ENCODE measurements at regions not wholly inside any gene's neighbourhood (a gene's known extent, or its start where the extent isn't known, plus 50 kb on each side); places are given as distances from the start of the nearest gene placed in this dataset.

DNA sequence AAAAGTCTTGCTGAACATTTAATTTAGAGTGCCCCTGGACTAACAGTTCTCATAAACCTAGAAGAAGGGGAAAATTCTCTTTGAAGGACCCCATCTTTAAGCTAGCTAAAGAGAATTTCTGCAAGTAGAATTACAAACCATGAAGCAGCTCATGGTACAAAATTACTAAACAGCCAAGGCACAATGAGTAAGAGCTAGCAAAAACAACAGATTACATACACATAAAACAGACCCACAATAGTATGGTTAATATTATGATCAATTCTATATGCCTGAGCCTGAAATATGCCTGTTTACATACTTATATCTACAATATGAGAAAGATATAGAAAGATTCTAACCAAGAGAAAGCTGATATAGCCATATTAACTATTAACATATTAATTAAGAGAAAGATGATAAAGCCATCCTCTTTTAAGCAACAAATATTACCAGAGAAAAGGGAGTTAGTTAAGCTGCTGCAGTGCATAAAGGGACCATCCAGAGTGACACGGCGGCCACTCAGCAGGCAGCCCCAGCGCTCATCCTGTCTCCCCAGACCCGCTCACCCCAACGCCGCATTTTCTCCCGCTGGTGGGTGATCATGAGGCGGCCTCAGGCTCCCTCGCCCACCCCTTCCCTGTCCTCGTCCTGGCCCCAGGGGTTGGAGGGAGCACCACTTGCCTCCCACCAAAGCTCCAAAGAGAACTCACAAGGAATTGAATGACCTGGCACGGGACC lies 98.4 kb upstream of the CARMIL1 start:
- FAIRE-seq: no peak
- Histone ChIP-seq H4K20me1 (ENCODE audit: insufficient read depth, low read length) (no peaks in the 10 kb centered on the region), H3K79me2 (ENCODE audit: insufficient read depth, low read length) (no peaks in the 10 kb centered on the region), H3K27ac (ENCODE audit: extremely low read length, insufficient read depth, low read length) (no peak overlapping the region), H3K4me2 (ENCODE audit: low read depth, low read length) (no peak overlapping the region), H3K36me3 (replicated peaks in 1 of 2; ENCODE audit: control insufficient read depth in 1 of 2, insufficient read depth in 2 of 2, low read length in 2 of 2) (no peaks in the 10 kb centered on the region), H3K9ac (ENCODE audit: insufficient read depth, low read depth, low read length) (no peak overlapping the region), H3K9me3 (ENCODE audit: low read length) (no peaks in the 10 kb centered on the region), H3K4me1 (ENCODE audit: insufficient read depth, low read length) (no peaks in the 10 kb centered on the region), H3K27me3 (ENCODE audit: control insufficient read depth in 1 of 2, insufficient read depth in 2 of 2, low read length in 2 of 2) (no peaks in the 10 kb centered on the region), H3K4me3 (replicated peaks in 1 of 3; ENCODE audit: insufficient read depth in 1 of 3, low read depth in 2 of 3, low read length in 3 of 3) (no peak overlapping the region), H2AFZ (ENCODE audit: low read length) (no peak overlapping the region)
- 53% methylated on average over 11 of the region's 11 CpGs for WGBS (ENCODE audit: low lambda C conversion rate)
- no peak for DNase-seq (ENCODE audit: low spot score)
- ChIA-PET CTCF (ENCODE audit: low intra/inter-chr PET ratio, low total read pairs) (no interaction called here), POLR2A (no interaction called here)
- no TSS peak for BruUV-seq (replicated peaks)
- in situ Hi-C loops (cut with HindIII; ENCODE audit: extremely low pct_ligation_motif_present, low pct_unique_long_range_greater_than_20kb) (no loop called here), intact Hi-C loops (cut with micrococcal nuclease; ENCODE audit: unreplicated experiment) (no loop called here)
- ATAC-seq: no peak
- TF ChIP-seq PAWR (CRISPR knock-in tag; IDR thresholded peaks at IDR 0.05; ENCODE audit: borderline replicate concordance) (no peak), PRDM4 (CRISPR knock-in tag; IDR thresholded peaks at IDR 0.05; ENCODE audit: borderline replicate concordance) (no peak), FUBP1 (CRISPR knock-in tag; IDR thresholded peaks at IDR 0.05; ENCODE audit: borderline replicate concordance) (no peak), EP300 (IDR thresholded peaks at IDR 0.05; ENCODE audit: low read depth in 2 of 2, low read length in 2 of 2) (no peak), EP300 (CRISPR knock-in tag; IDR thresholded peaks at IDR 0.05; ENCODE audit: borderline replicate concordance) (no peak), SALL2 (CRISPR knock-in tag; IDR thresholded peaks at IDR 0.05) (no peak), ZNF143 (CRISPR knock-in tag; IDR thresholded peaks at IDR 0.05) (no peak), ZNF737 (CRISPR knock-in tag; IDR thresholded peaks at IDR 0.05; ENCODE audit: borderline replicate concordance) (no peak), MTERF4 (CRISPR knock-in tag; IDR thresholded peaks at IDR 0.05) (no peak), ZNF350 (CRISPR knock-in tag; IDR thresholded peaks at IDR 0.05; ENCODE audit: borderline replicate concordance, low read depth) (no peak), SMARCC2 (IDR thresholded peaks at IDR 0.05) (no peak), HINFP (CRISPR knock-in tag; IDR thresholded peaks at IDR 0.05; ENCODE audit: low read depth) (no peak), DPF2 (CRISPR knock-in tag; IDR thresholded peaks at IDR 0.05; ENCODE audit: borderline replicate concordance, low read depth) (no peak), TOE1 (CRISPR knock-in tag; IDR thresholded peaks at IDR 0.05) (no peak)
- TF ChIP-seq, protein P1, sequence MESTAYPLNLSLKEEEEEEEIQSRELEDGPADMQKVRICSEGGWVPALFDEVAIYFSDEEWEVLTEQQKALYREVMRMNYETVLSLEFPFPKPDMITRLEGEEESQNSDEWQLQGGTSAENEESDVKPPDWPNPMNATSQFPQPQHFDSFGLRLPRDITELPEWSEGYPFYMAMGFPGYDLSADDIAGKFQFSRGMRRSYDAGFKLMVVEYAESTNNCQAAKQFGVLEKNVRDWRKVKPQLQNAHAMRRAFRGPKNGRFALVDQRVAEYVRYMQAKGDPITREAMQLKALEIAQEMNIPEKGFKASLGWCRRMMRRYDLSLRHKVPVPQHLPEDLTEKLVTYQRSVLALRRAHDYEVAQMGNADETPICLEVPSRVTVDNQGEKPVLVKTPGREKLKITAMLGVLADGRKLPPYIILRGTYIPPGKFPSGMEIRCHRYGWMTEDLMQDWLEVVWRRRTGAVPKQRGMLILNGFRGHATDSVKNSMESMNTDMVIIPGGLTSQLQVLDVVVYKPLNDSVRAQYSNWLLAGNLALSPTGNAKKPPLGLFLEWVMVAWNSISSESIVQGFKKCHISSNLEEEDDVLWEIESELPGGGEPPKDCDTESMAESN (CRISPR knock-in tag; conservative IDR thresholded peaks at IDR 0.05): no peak
